HG02885 (cell line): ENCODE measurements at regions not wholly inside any gene's neighbourhood (a gene's known extent, or its start where the extent isn't known, plus 50 kb on each side); places are given as distances from the start of the nearest gene placed in this dataset.

Source experiments
- ATAC-seq: cut with Tn5 transposase; IDR thresholded peaks from one replicate; pipeline ENCODE4 v1.9.1; 2021; ENCODE audit warnings: mild to moderate bottlenecking; ENCODE audit not compliant: unreplicated experiment, poor library complexity

- peak; percentile 98 for ATAC-seq
Measured at GRCh38 chr9:84123648-84124406, 143.2 kb downstream of the RMI1 start.

- ATAC-seq: no peak
Measured at GRCh38 chr9:84125046-84125445, 144.4 kb downstream of the RMI1 start.

GRCh38 chr9:84129529-84129928 lies 148.9 kb downstream of the RMI1 start:
- ATAC-seq: no peak

- ATAC-seq: no peak
Measured at GRCh38 chr9:84136119-84136868, 155.7 kb downstream of the RMI1 start.

- ATAC-seq: no peak
Measured at GRCh38 chr9:84137968-84138367, 157.4 kb downstream of the RMI1 start.

GRCh38 chr9:84138541-84138940 lies 157.9 kb downstream of the RMI1 start:
- no peak for ATAC-seq

GRCh38 chr9:84139296-84140070 lies 158.9 kb downstream of the RMI1 start:
- no peak for ATAC-seq

GRCh38 chr9:84140535-84141101 lies 160.0 kb downstream of the RMI1 start:
- peak; percentile 44 for ATAC-seq

GRCh38 chr9:84141741-84142370 lies 161.3 kb downstream of the RMI1 start:
- no peak for ATAC-seq

- no peak for ATAC-seq
Measured at GRCh38 chr9:84145031-84145430, 164.4 kb downstream of the RMI1 start.

- no peak for ATAC-seq
Measured at GRCh38 chr9:84145780-84146179, 165.2 kb downstream of the RMI1 start.

- no peak for ATAC-seq
Measured at GRCh38 chr9:84146893-84147710, 166.5 kb downstream of the RMI1 start.

- no peak for ATAC-seq
Measured at GRCh38 chr9:84151236-84151635, 170.6 kb downstream of the RMI1 start.

- no peak for ATAC-seq
Measured at GRCh38 chr9:84151640-84152039, 171.0 kb downstream of the RMI1 start.

GRCh38 chr9:84152204-84152603 lies 171.6 kb downstream of the RMI1 start:
- ATAC-seq: no peak

GRCh38 chr9:84153885-84154284 lies 173.3 kb downstream of the RMI1 start:
- ATAC-seq: no peak

GRCh38 chr9:84154320-84154719 lies 173.7 kb downstream of the RMI1 start:
- no peak for ATAC-seq

GRCh38 chr9:84163052-84163650 lies 177.4 kb downstream of the SLC28A3 start:
- no peak for ATAC-seq

GRCh38 chr9:84166891-84167290 lies 173.7 kb downstream of the SLC28A3 start:
- ATAC-seq: no peak
